H1 (cell line): ENCODE measurements at regions not wholly inside any gene's neighbourhood (a gene's known extent, or its start where the extent isn't known, plus 50 kb on each side); places are given as distances from the start of the nearest gene placed in this dataset.

Source experiments
- CTCF ChIA-PET: fragments of 300-600 bp; sonication (Branson Sonifier 250); formaldehyde crosslinking; loops from one replicate; lab custom pipeline; 2021; ENCODE audit not compliant: partially characterized antibody; lab: Charles Lee
- POLR2A ChIA-PET: fragments of 300-600 bp; sonication (Branson Sonifier 250); formaldehyde crosslinking; loops from one replicate; lab custom pipeline; 2021; ENCODE audit warnings: inconsistent platforms; ENCODE audit not compliant: partially characterized antibody; lab: Charles Lee
- DNase-seq, 2 experiments: peaks; one replicate each; pipeline versions ENCODE4 v3.0.0 to v3.0.0-alpha.2; 2010 to 2022; ENCODE audit warnings: low spot score in 2 of 2, low read depth in 1 of 2, mixed read lengths in 1 of 2
- FAIRE-seq: peaks from 2 replicates; lab custom pipeline; 2011; peaks lifted over from hg19 to GRCh38; lab: Jason Lieb, UNC
- H2AFZ ChIP-seq: 2 replicates; pipeline ENCODE4 v1.8.1; 2012; ENCODE audit warnings: low read length, inconsistent platforms
- H2AK5ac ChIP-seq: 2 replicates; pipeline ENCODE4 v1.6.1; 2013; ENCODE audit warnings: low read depth, low read length
- H2BK120ac ChIP-seq: replicated peaks from 2 replicates; pipeline ENCODE3; 2013; ENCODE audit warnings: low read depth, low read length, inconsistent platforms
- H2BK12ac ChIP-seq: 2 replicates; pipeline ENCODE4 v1.6.1; 2013; ENCODE audit warnings: low read depth, low read length
- H2BK15ac ChIP-seq: 2 replicates; pipeline ENCODE4 v1.6.1; 2013; ENCODE audit warnings: low read length
- H2BK20ac ChIP-seq: 2 replicates; pipeline ENCODE4 v1.6.1; 2013; ENCODE audit warnings: low read length
- H2BK5ac ChIP-seq: 2 replicates; pipeline ENCODE4 v1.6.1; 2013; ENCODE audit warnings: low read depth, low read length
- H3K14ac ChIP-seq: 2 replicates; pipeline ENCODE4 v1.6.1; 2013; ENCODE audit warnings: inconsistent platforms; ENCODE audit not compliant: insufficient read length
- H3K18ac ChIP-seq: 2 replicates; pipeline ENCODE4 v1.6.1; 2013; ENCODE audit warnings: low read length; ENCODE audit errors: extremely low read depth
- H3K23ac ChIP-seq: 2 replicates; pipeline ENCODE4 v1.6.1; 2013; ENCODE audit warnings: inconsistent platforms; ENCODE audit not compliant: insufficient read length
- H3K23me2 ChIP-seq: 2 replicates; pipeline ENCODE4 v1.6.1; 2013; ENCODE audit warnings: low read depth, low read length
- H3K27ac ChIP-seq: 2 replicates; pipeline ENCODE4 v1.6.1; 2011; ENCODE audit warnings: low read depth, low read length, inconsistent platforms
- H3K27me3 ChIP-seq, 4 experiments: replicated peaks in 1 of 4; 1 replicate in 1 of 4; 2 replicates in 3 of 4; pipeline versions ENCODE4 v1.6.1 to v1.8.1; 2011 to 2013; ENCODE audit warnings: low read length in 3 of 4, mild to moderate bottlenecking in 3 of 4, inconsistent platforms in 2 of 4, mixed read lengths in 2 of 4, moderate library complexity in 1 of 4; ENCODE audit not compliant: control insufficient read depth in 3 of 4, insufficient read depth in 3 of 4; ENCODE audit errors: extremely low read depth in 1 of 4
- H3K36me3 ChIP-seq, 4 experiments: 2 replicates each; pipeline versions ENCODE4 v1.6.1 to v1.8.1; 2011 to 2013; ENCODE audit warnings: mild to moderate bottlenecking in 4 of 4, low read length in 3 of 4, moderate library complexity in 2 of 4, control low read depth in 1 of 4, inconsistent platforms in 1 of 4; ENCODE audit not compliant: insufficient read depth in 4 of 4, control insufficient read depth in 2 of 4
- H3K4ac ChIP-seq: replicated peaks from 2 replicates; pipeline ENCODE3; 2013; ENCODE audit warnings: low read length, low read depth, mixed read lengths, inconsistent platforms; ENCODE audit not compliant: insufficient read length
- H3K4me1 ChIP-seq, 4 experiments: replicated peaks in 1 of 4; 1 replicate in 1 of 4; 2 replicates in 3 of 4; pipeline versions ENCODE4 v1.6.1 to v1.8.1; 2011 to 2013; ENCODE audit warnings: low read length in 3 of 4, inconsistent platforms in 2 of 4, mixed read lengths in 1 of 4; ENCODE audit not compliant: insufficient read depth in 4 of 4, control insufficient read depth in 3 of 4
- H3K4me2 ChIP-seq, 2 experiments: 2 replicates each; pipeline versions ENCODE4 v1.6.1 to v1.8.1; 2011 to 2013; ENCODE audit warnings: low read depth in 2 of 2, low read length in 2 of 2, control low read depth in 1 of 2, inconsistent platforms in 1 of 2, mild to moderate bottlenecking in 1 of 2; ENCODE audit not compliant: insufficient read depth in 1 of 2
- H3K4me3 ChIP-seq, 4 experiments: fragments of 200-600, 300-600 bp in 1 of 4; sonication (generic), shearing (Covaris generic), sonication (Bioruptor Twin) in 1 of 4; 2 replicates each; pipeline versions ENCODE4 v1.5.1 to v1.8.1; 2011 to 2016; ENCODE audit warnings: low read length in 4 of 4, low read depth in 3 of 4, control low read depth in 2 of 4, inconsistent platforms in 2 of 4, mild to moderate bottlenecking in 2 of 4, mixed read lengths in 1 of 4, moderate library complexity in 1 of 4; ENCODE audit not compliant: insufficient read depth in 2 of 4; ENCODE audit errors: extremely low read depth in 1 of 4
- H3K56ac ChIP-seq: replicated peaks from 2 replicates; pipeline ENCODE3; 2013; ENCODE audit warnings: low read depth, mild to moderate bottlenecking, mixed read lengths, low read length, inconsistent platforms; ENCODE audit not compliant: insufficient read length
- H3K79me1 ChIP-seq: 2 replicates; pipeline ENCODE4 v1.6.1; 2013; ENCODE audit warnings: low read depth, low read length, control low read depth
- H3K79me2 ChIP-seq, 2 experiments: 2 replicates each; pipeline versions ENCODE4 v1.6.1 to v1.8.1; 2012 to 2013; ENCODE audit warnings: low read length in 2 of 2, mild to moderate bottlenecking in 2 of 2, inconsistent platforms in 1 of 2; ENCODE audit not compliant: insufficient read depth in 2 of 2, control insufficient read depth in 1 of 2
- H3K9ac ChIP-seq, 4 experiments: replicated peaks in 1 of 4; 1 replicate in 1 of 4; 2 replicates in 3 of 4; pipeline versions ENCODE4 v1.6.1 to v1.8.1; 2011 to 2013; ENCODE audit warnings: low read depth in 3 of 4, low read length in 3 of 4, control low read depth in 2 of 4, mild to moderate bottlenecking in 2 of 4, moderate library complexity in 2 of 4, inconsistent platforms in 1 of 4; ENCODE audit errors: extremely low read depth in 1 of 4
- H3K9me3 ChIP-seq, 2 experiments: 2 replicates each; pipeline versions ENCODE4 v1.6.1 to v1.8.1; 2012 to 2013; ENCODE audit warnings: mild to moderate bottlenecking in 2 of 2, moderate library complexity in 2 of 2, control low read depth in 1 of 2, inconsistent platforms in 1 of 2, low read depth in 1 of 2, low read length in 1 of 2, mixed read lengths in 1 of 2; ENCODE audit not compliant: insufficient read depth in 2 of 2
- H4K20me1 ChIP-seq, 2 experiments: replicated peaks in 1 of 2; 2 replicates each; pipeline versions ENCODE3 to v1.8.1; 2011 to 2013; ENCODE audit warnings: inconsistent platforms in 2 of 2, low read length in 2 of 2, mild to moderate bottlenecking in 1 of 2; ENCODE audit not compliant: insufficient read depth in 2 of 2, control insufficient read depth in 1 of 2
- H4K5ac ChIP-seq: 2 replicates; pipeline ENCODE4 v1.6.1; 2013; ENCODE audit warnings: low read length, low read depth, mixed read lengths, inconsistent platforms; ENCODE audit not compliant: insufficient read length
- H4K8ac ChIP-seq: 2 replicates; pipeline ENCODE4 v1.8.0; 2013; ENCODE audit warnings: mild to moderate bottlenecking, moderate library complexity, low read length, inconsistent platforms; ENCODE audit not compliant: insufficient read depth; ENCODE audit errors: extremely low read depth
- H4K91ac ChIP-seq: replicated peaks from 2 replicates; pipeline ENCODE3; 2013; ENCODE audit warnings: low read length, mixed read lengths, inconsistent platforms; ENCODE audit not compliant: insufficient read length
- ATF2 ChIP-seq: IDR thresholded peaks from 2 replicates; pipeline ENCODE4 v1.6.1; 2012; ENCODE audit warnings: low read length, inconsistent platforms
- BRCA1 ChIP-seq: IDR thresholded peaks from 2 replicates; pipeline ENCODE4 v1.6.1; 2012; ENCODE audit warnings: low read depth, low read length, improper control_type of control experiment
- JUND ChIP-seq: IDR thresholded peaks from 2 replicates; pipeline ENCODE4 v1.6.1; 2011; ENCODE audit warnings: mild to moderate bottlenecking, improper control_type of control experiment, low read length
- KDM5A ChIP-seq: fragments of 200-600 bp; IDR thresholded peaks from 2 replicates; pipeline ENCODE4 v1.7.1; 2012; ENCODE audit warnings: mild to moderate bottlenecking, low read length, inconsistent platforms, mixed read lengths
- RBBP5 ChIP-seq: IDR thresholded peaks from 2 replicates; pipeline ENCODE4 v1.7.1; 2012; ENCODE audit warnings: low read depth, mild to moderate bottlenecking, inconsistent platforms, low read length, moderate library complexity, borderline replicate concordance
- SAP30 ChIP-seq: fragments of 300-600 bp; sonication (generic); IDR thresholded peaks from 2 replicates; pipeline ENCODE4 v1.7.1; 2012; ENCODE audit warnings: low read length, moderate library complexity, mild to moderate bottlenecking, inconsistent platforms; ENCODE audit not compliant: insufficient read depth, insufficient replicate concordance
- SIN3A ChIP-seq, 2 experiments: IDR thresholded peaks in 1 of 2; conservative IDR thresholded peaks in 1 of 2; 2 replicates each; pipeline ENCODE4 v1.6.1; 2011 to 2012; ENCODE audit warnings: low read length in 2 of 2, improper control_type of control experiment in 1 of 2, low read depth in 1 of 2, mild to moderate bottlenecking in 1 of 2
- SP1 ChIP-seq: IDR thresholded peaks from 2 replicates; pipeline ENCODE4 v1.6.1; 2011; ENCODE audit warnings: low read depth, low read length
- SP4 ChIP-seq: IDR thresholded peaks from 2 replicates; pipeline ENCODE4 v1.6.1; 2012; ENCODE audit warnings: low read length, inconsistent platforms
- WGBS, 2 experiments: shearing (Covaris generic) in 1 of 2; methylation state at CpG; one replicate each; pipeline versions ENCODE4 v1.1.6 to v1.1.7; 2013 to 2015; ENCODE audit warnings: low lambda C conversion rate in 2 of 2, mixed read lengths in 2 of 2, inconsistent platforms in 1 of 2, low coverage in 1 of 2, missing lambda C conversion rate in 1 of 2; ENCODE audit not compliant: insufficient replicate concordance in 2 of 2, insufficient coverage in 1 of 2, insufficient read length in 1 of 2; ENCODE audit errors: extremely low coverage in 1 of 2, missing lambda C conversion rate in 1 of 2; 5-methylcytosine and 5-hydroxymethylcytosine counted together

GRCh38 chr13:107099661-107100060, 531.7 kb upstream of the ARGLU1 start:
- H3K79me1 ChIP-seq, result no peaks in the 10 kb centered on the region
- H3K4me3 ChIP-seq, result no peak overlapping the region
- no peak for TF ChIP-seq RBBP5
- TF ChIP-seq KDM5A, result no peak
- no peak for TF ChIP-seq SAP30
- no peak for TF ChIP-seq SIN3A (conservative IDR thresholded peaks at IDR 0.05 in 1 of 2, IDR thresholded peaks at IDR 0.05 in 1 of 2; ENCODE audit: low read depth in 1 of 2, low read length in 2 of 2)
- no peak for TF ChIP-seq SP1
- no peak for TF ChIP-seq ATF2
- TF ChIP-seq BRCA1, result no peak
- TF ChIP-seq SP4, result no peak
- no peak for TF ChIP-seq JUND
- H3K27me3 ChIP-seq, result no peaks in the 10 kb centered on the region
- no peaks in the 10 kb centered on the region for H3K9me3 ChIP-seq
- H4K8ac ChIP-seq, result no peak overlapping the region
- no peak overlapping the region for H3K9ac ChIP-seq
- H4K5ac ChIP-seq, result no peak overlapping the region
- ChIA-PET POLR2A (no interaction called here), CTCF (no interaction called here)
- H4K20me1 ChIP-seq, result no peaks in the 10 kb centered on the region
- H2BK12ac ChIP-seq, result no peak overlapping the region
- no peak overlapping the region for H2AFZ ChIP-seq
- H2BK20ac ChIP-seq, result no peak overlapping the region
- H3K36me3 ChIP-seq, result no peaks in the 10 kb centered on the region
- H3K4me2 ChIP-seq, result no peak overlapping the region
- H3K56ac ChIP-seq, result no peak overlapping the region
- H3K79me2 ChIP-seq, result no peaks in the 10 kb centered on the region
- H4K91ac ChIP-seq, result no peak overlapping the region
- no peak overlapping the region for H3K27ac ChIP-seq
- no peak overlapping the region for H2BK5ac ChIP-seq
- H3K18ac ChIP-seq, result no peak overlapping the region
- DNase-seq (no peak), FAIRE-seq (no peak)
- H3K4me1 ChIP-seq, result no peaks in the 10 kb centered on the region
- 86% methylated on average over 3 of the region's 3 CpGs; no CpG with 5 or more reads in 1 of the 2 experiments for WGBS, 2 experiments
- H2AK5ac ChIP-seq, result no peak overlapping the region
- H3K14ac ChIP-seq, result no peak overlapping the region
- no peak overlapping the region for H3K4ac ChIP-seq
- H2BK120ac ChIP-seq, result no peak overlapping the region
- H3K23ac ChIP-seq, result no peak overlapping the region
- H3K23me2 ChIP-seq, result no peaks in the 10 kb centered on the region
- H2BK15ac ChIP-seq, result no peak overlapping the region
